LNCAP (cell line): ENCODE measurements at regions not wholly inside any gene's neighbourhood (a gene's known extent, or its start where the extent isn't known, plus 50 kb on each side); places are given as distances from the start of the nearest gene placed in this dataset.

ENCODE experiments used
- TF ChIP-seq, protein P1 (sequence below): fragments of 450-650 bp; IDR thresholded peaks from 2 replicates; pipeline ENCODE4 v1.5.1; 2017; ENCODE audit warnings: mild to moderate bottlenecking

DNA sequence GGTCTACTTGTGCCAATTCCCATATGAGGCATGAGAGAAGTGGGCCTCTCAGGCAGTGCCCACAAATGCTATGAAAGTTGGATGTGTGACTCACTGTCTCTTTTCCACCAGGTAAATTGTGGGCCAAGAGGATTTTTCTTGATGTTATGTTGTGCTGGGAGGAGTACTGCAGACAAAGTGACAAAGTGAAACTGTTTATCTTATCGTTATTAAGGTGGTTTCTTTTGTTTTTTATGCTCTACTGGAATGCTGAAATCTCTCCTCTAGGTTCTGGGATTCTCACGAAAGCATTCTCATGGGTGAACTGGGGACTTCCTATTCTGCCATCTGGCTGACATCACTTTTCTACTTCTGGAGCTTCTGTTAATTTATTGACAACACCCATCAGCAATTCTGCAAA lies 919.6 kb upstream of the EPHA6 start:
- TF ChIP-seq, protein P1, sequence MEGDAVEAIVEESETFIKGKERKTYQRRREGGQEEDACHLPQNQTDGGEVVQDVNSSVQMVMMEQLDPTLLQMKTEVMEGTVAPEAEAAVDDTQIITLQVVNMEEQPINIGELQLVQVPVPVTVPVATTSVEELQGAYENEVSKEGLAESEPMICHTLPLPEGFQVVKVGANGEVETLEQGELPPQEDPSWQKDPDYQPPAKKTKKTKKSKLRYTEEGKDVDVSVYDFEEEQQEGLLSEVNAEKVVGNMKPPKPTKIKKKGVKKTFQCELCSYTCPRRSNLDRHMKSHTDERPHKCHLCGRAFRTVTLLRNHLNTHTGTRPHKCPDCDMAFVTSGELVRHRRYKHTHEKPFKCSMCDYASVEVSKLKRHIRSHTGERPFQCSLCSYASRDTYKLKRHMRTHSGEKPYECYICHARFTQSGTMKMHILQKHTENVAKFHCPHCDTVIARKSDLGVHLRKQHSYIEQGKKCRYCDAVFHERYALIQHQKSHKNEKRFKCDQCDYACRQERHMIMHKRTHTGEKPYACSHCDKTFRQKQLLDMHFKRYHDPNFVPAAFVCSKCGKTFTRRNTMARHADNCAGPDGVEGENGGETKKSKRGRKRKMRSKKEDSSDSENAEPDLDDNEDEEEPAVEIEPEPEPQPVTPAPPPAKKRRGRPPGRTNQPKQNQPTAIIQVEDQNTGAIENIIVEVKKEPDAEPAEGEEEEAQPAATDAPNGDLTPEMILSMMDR, result no peak

DNA sequence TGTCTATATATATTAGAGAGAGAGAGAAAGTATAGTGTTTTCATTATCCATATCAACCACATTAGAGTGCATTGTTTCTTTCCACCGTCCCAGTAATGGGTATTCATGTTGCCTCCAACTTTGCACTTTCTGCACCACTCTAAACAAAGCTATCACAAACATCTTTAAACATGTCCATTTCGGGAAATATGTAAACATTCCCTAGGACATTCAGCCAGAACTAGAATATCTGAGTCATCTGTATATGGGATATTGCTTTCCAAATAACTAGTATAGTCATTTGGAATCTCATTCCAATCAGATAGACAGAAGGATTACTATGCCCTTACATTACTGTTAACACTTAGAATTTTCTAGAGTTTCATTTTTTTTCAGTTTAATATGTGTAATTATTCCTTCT lies 914.9 kb upstream of the EPHA6 start:
- TF ChIP-seq, protein P1, result no peak

DNA sequence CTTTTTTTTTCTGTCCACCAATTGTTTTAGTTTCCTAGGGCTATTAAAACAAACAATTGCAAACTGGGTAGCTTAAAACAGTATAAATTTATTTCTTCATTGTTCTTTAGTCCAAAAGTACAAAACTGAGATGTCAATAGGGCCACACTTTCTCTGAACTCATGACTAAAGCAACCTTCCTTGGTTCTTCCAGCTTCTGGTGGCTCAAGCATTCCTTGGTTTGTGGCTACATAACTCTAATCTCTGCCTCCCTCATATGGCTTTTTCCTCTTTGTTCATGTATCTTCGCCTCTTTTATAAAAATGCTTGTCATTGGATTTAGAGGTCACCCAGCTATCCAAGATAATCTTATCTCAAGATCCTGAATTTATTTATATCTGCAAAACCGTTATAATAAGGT lies 914.5 kb upstream of the EPHA6 start:
- TF ChIP-seq, protein P1, result no peak

DNA sequence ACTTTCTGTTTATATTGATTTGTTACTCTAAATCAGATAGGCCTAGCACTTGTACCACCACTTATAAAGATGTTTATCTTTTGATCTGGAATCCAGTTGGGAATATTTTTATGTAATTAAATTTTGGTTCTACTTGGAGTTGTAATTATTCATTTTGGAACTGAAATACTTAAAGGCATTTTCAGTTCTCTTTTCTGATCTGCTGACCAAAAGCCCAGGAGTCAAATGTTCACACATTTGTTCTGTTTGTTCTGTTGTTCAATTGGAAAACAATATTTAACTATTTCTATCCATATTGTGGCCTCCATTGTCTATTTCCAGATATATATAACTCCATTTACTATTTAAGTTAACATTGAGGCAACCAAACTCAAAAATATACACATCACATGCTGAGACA lies 912.4 kb upstream of the EPHA6 start:
- TF ChIP-seq, protein P1, result no peak

DNA sequence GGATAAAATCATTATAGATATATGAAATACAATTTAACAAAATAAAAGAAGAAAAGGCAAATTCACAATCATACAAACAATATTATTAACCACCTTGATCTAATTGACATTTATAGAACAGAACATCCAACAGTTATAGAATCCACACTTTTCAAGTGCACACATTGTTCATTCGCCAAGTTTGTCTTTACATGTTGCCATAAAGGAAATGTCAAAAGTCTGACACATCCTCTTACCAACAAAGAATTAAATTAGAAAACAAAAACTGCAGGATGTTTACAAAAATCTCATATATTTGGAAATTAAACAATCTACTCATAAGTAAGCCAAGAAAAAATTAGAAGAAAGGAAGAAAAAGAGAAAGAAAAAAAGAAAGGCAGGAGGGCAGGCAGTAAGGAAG lies 909.2 kb upstream of the EPHA6 start:
- TF ChIP-seq, protein P1, result no peak

DNA sequence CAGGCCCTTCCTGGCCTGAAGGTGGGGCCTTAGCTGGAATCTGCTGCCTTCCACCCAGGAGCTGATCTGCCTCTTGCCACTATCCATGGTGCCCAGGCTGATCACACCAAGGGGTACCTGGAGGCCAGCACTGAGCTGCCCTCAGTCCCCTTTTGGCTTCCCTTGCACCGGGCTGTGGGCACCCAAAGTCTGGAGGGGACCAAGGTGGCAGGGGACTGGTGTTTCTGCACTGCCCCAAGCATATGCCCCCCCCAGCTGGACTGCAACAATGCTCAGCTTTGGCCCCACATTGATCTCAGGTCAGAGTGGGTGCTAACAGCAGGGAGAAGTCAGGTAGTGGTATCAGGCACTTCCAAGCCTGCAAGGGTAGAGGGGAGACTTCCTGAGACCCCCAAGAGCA lies 902.6 kb upstream of the EPHA6 start:
- TF ChIP-seq, protein P1, result no peak

DNA sequence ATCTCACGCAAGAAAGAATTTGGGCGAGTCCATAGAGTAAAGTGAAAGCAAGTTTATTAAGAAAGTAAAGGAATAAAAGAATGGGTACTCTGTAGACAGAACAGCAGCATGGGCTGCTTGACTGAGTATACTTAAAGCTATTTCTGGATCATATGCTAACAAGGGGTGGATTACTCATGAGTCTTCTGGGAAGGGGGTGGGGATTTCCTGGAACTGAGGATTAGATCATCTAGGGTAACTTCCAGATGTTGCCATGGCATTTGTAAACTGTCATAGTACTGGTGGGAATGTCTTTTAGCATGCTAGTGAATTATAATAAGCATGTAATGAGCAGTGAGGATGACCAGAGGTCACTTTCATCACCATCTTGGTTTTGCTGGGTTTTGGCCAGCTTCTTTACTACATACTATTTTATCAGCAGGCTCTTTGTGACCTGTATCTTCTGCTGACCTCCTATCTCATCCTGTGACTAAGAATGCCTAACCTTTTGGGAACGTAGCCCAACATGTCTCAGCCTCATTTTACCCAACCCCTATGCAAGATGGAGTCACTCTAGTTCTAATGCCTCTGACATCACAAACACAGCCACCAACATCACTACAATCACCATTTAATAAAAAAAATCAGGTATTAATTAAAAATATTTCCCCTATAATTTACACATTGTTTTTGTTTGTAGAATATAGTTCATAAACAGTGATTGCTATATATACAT lies 890.7 kb upstream of the EPHA6 start:
- TF ChIP-seq, protein P1, result no peak
